PC-3 (cell line): ENCODE measurements at regions not wholly inside any gene's neighbourhood (a gene's known extent, or its start where the extent isn't known, plus 50 kb on each side); places are given as distances from the start of the nearest gene placed in this dataset.

Experiments used
- ATAC-seq: fragments of 200-7000 bp; cut with Tn5 transposase; 2 replicates; pipeline ENCODE4 v1.9.1; 2020; ENCODE audit warnings: mild to moderate bottlenecking, moderate library complexity
- BruUV-seq: library from RNA; stranded (reverse); fragments of 400-500 nt; replicated peaks from 2 replicates; lab custom pipeline; 2021; lab: Mats Ljungman, UMichigan
- CTCF ChIA-PET: fragments of 300-600 bp; sonication (Branson Sonifier 250); formaldehyde crosslinking; loops from one replicate; lab custom pipeline; 2022; ENCODE audit warnings: antibody characterized with exemption; lab: Charles Lee
- POLR2A ChIA-PET: fragments of 300-600 bp; sonication (Branson Sonifier 250); formaldehyde crosslinking; loops from one replicate; lab custom pipeline; 2022; ENCODE audit warnings: antibody characterized with exemption; ENCODE audit not compliant: unreplicated experiment; lab: Charles Lee
- DNase-seq: peaks from one replicate; pipeline ENCODE4 v3.0.0-alpha.2; 2015
- H2AFZ ChIP-seq: fragments of 300-600 bp; sonication (generic); 2 replicates; pipeline ENCODE4 v1.6.0; 2016; ENCODE audit warnings: antibody characterized with exemption, low read length
- H3F3A ChIP-seq: fragments of 300-600 bp; sonication (generic); one replicate; pipeline ENCODE4 v1.6.0; 2017; ENCODE audit warnings: antibody characterized with exemption, low read length, control low read depth, mild to moderate bottlenecking; ENCODE audit not compliant: unreplicated experiment
- H3K27ac ChIP-seq: fragments of 300-600 bp; sonication (generic); 2 replicates; pipeline ENCODE4 v1.5.1; 2016; ENCODE audit warnings: mild to moderate bottlenecking, low read length
- H3K27me3 ChIP-seq: fragments of 300-600 bp; sonication (generic); 2 replicates; pipeline ENCODE4 v1.6.1; 2016; ENCODE audit warnings: low read length, mixed read lengths
- H3K36me3 ChIP-seq: fragments of 300-600 bp; sonication (generic); 2 replicates; pipeline ENCODE4 v1.6.1; 2016; ENCODE audit warnings: low read depth, mixed run types, low read length, mixed read lengths
- H3K4me1 ChIP-seq: fragments of 300-600 bp; sonication (generic); 2 replicates; pipeline ENCODE4 v1.5.1; 2016; ENCODE audit warnings: low read length; ENCODE audit not compliant: insufficient read depth
- H3K4me2 ChIP-seq: fragments of 300-600 bp; sonication (generic); 2 replicates; pipeline ENCODE4 v1.6.0; 2016; ENCODE audit warnings: low read length
- H3K4me3 ChIP-seq: fragments of 300-600 bp; sonication (generic); 2 replicates; pipeline ENCODE4 v1.5.1; 2016; ENCODE audit warnings: mild to moderate bottlenecking, low read length, mixed read lengths
- H3K79me2 ChIP-seq: fragments of 300-600 bp; sonication (generic); 2 replicates; pipeline ENCODE4 v1.6.1; 2017; ENCODE audit warnings: low read length, mixed read lengths
- H3K9ac ChIP-seq: fragments of 300-600 bp; sonication (generic); 2 replicates; pipeline ENCODE4 v1.6.0; 2016; ENCODE audit warnings: mild to moderate bottlenecking, low read length
- H3K9me2 ChIP-seq: fragments of 300-600 bp; sonication (generic); replicated peaks from 2 replicates; pipeline ENCODE4 v1.6.1; 2016; ENCODE audit warnings: mixed run types, low read length, mixed read lengths
- H3K9me3 ChIP-seq: fragments of 300-600 bp; sonication (generic); 2 replicates; pipeline ENCODE4 v1.6.1; 2016; ENCODE audit warnings: low read length, mixed read lengths
- H4K20me1 ChIP-seq: fragments of 300-600 bp; sonication (generic); 2 replicates; pipeline ENCODE4 v1.6.1; 2016; ENCODE audit warnings: low read length, mixed read lengths
- CTCF ChIP-seq: fragments of 300-600 bp; sonication (generic); conservative IDR thresholded peaks from 2 replicates; pipeline ENCODE4 v1.5.1; 2017; ENCODE audit warnings: antibody characterized with exemption, low read depth, mild to moderate bottlenecking, low read length
- EZH2 ChIP-seq: fragments of 300-600 bp; sonication (generic); IDR thresholded peaks from one replicate; pipeline ENCODE4 v1.6.1; 2017; ENCODE audit warnings: antibody characterized with exemption, mild to moderate bottlenecking, low read length; ENCODE audit not compliant: unreplicated experiment
- EZH2phosphoT487 ChIP-seq: fragments of 300-600 bp; sonication (generic); IDR thresholded peaks from 2 replicates; pipeline ENCODE4 v1.6.1; 2018; ENCODE audit warnings: mild to moderate bottlenecking, antibody characterized with exemption, low read length, borderline replicate concordance
- intact Hi-C: fragments of 100-400 bp; cut with micrococcal nuclease; formaldehyde crosslinking; loops from 2 replicates; pipeline ENCODE4 v1.9.0; 2023

GRCh38 chr1:63027176-63027575, 243.2 kb downstream of the ATG4C start:
- no peaks in the 10 kb centered on the region for H4K20me1 ChIP-seq
- H3K36me3 ChIP-seq: no peaks in the 10 kb centered on the region
- DNase-seq (no peak), ATAC-seq (no peak)
- no peak overlapping the region for H3K4me2 ChIP-seq
- no peaks in the 10 kb centered on the region for H3K4me1 ChIP-seq
- POLR2A ChIA-PET: no interaction called here
- CTCF ChIA-PET: no interaction called here
- no peak overlapping the region for H3K9ac ChIP-seq
- no peaks in the 10 kb centered on the region for H3K79me2 ChIP-seq
- no TSS peak for BruUV-seq
- H3K4me3 ChIP-seq: no peak overlapping the region
- H2AFZ ChIP-seq: no peak overlapping the region
- no peaks in the 10 kb centered on the region for H3K9me2 ChIP-seq
- H3K9me3 ChIP-seq: no peaks in the 10 kb centered on the region
- H3K27me3 ChIP-seq: peaks cover 44% of the 10 kb centered on the region; the same call in 1 of the 2 replicates
- H3F3A ChIP-seq: no peaks in the 10 kb centered on the region
- no peak for TF ChIP-seq CTCF
- TF ChIP-seq EZH2: no peak
- TF ChIP-seq EZH2phosphoT487: no peak
- intact Hi-C loops: no loop called here
- no peak overlapping the region for H3K27ac ChIP-seq

- ATAC-seq (no peak), DNase-seq (no peak)
- H3K9me2 ChIP-seq: no peaks in the 10 kb centered on the region
- no peaks in the 10 kb centered on the region for H3F3A ChIP-seq
- BruUV-seq: no TSS peak
- intact Hi-C loops: no loop called here
- H4K20me1 ChIP-seq: no peaks in the 10 kb centered on the region
- ChIA-PET CTCF (no interaction called here), POLR2A (no interaction called here)
- no peaks in the 10 kb centered on the region for H3K9me3 ChIP-seq
- H3K4me3 ChIP-seq: no peak overlapping the region
- no peak overlapping the region for H3K4me2 ChIP-seq
- no peaks in the 10 kb centered on the region for H3K4me1 ChIP-seq
- H3K79me2 ChIP-seq: no peaks in the 10 kb centered on the region
- H2AFZ ChIP-seq: no peak overlapping the region
- H3K36me3 ChIP-seq: no peaks in the 10 kb centered on the region
- TF ChIP-seq EZH2phosphoT487 (no peak), CTCF (no peak)
- no peak overlapping the region for H3K9ac ChIP-seq
- no peak overlapping the region for H3K27ac ChIP-seq
- peaks cover 54% of the 10 kb centered on the region; the same call in 1 of the 2 replicates for H3K27me3 ChIP-seq
Observed at GRCh38 chr1:63032171-63032570, 248.2 kb downstream of the ATG4C start.

GRCh38 chr1:63033211-63033610, 249.3 kb downstream of the ATG4C start:
- Histone ChIP-seq H3K4me2 (no peak overlapping the region), H3K4me1 (no peaks in the 10 kb centered on the region), H3K9me2 (no peaks in the 10 kb centered on the region), H3K9me3 (no peaks in the 10 kb centered on the region), H3K79me2 (no peaks in the 10 kb centered on the region), H3K27me3 (peaks cover 53% of the 10 kb centered on the region; the same call in 1 of the 2 replicates), H3K36me3 (no peaks in the 10 kb centered on the region), H4K20me1 (no peaks in the 10 kb centered on the region), H3K9ac (no peak overlapping the region), H3F3A (no peaks in the 10 kb centered on the region), H2AFZ (no peak overlapping the region), H3K4me3 (no peak overlapping the region), H3K27ac (no peak overlapping the region)
- no peak for ATAC-seq
- intact Hi-C loops: no loop called here
- CTCF ChIA-PET: no interaction called here
- no TSS peak for BruUV-seq
- no peak for TF ChIP-seq EZH2
- TF ChIP-seq CTCF: no peak
- TF ChIP-seq EZH2phosphoT487: no peak
- DNase-seq: no peak
- POLR2A ChIA-PET: no interaction called here
